Stimulated activated CD4-positive, alpha-beta T cell treated with anti-CD3 and anti-CD28 coated beads, Interleukin-12 subunit alpha, Interleukin-12 subunit beta, amount 100 ng/mL, for 24 hours (primary cell): ENCODE measurements at regions not wholly inside any gene's neighbourhood (a gene's known extent, or its start where the extent isn't known, plus 50 kb on each side); places are given as distances from the start of the nearest gene placed in this dataset.
"Not testable (repeated sequence)": the region's sequence is repeated elsewhere in the genome, so short reads cannot be mapped to it uniquely, and the experiment has no call there.

Experiments
- DNase-seq, 2 experiments: peaks; one replicate each; pipeline ENCODE4 v3.0.0-alpha.2; 2020; ENCODE audit warnings: low read depth in 2 of 2

GRCh38 chr14:43872752-43873655, 634.1 kb downstream of the FSCB start:
- DNase-seq, result no peak

- DNase-seq, result no peak
Measured at GRCh38 chr14:43872222-43872621, 634.9 kb downstream of the FSCB start.

- no peak for DNase-seq
Measured at GRCh38 chr14:43858981-43859380, 648.1 kb downstream of the FSCB start.

GRCh38 chr14:43855556-43855955, 651.5 kb downstream of the FSCB start:
- no peak for DNase-seq

- DNase-seq, result no peak
Measured at GRCh38 chr14:43853541-43853940, 653.5 kb downstream of the FSCB start.

- DNase-seq, result no peak
Measured at GRCh38 chr14:43803076-43803689, 703.9 kb downstream of the FSCB start.

- DNase-seq, result no peak
Measured at GRCh38 chr14:43795600-43796228, 711.4 kb downstream of the FSCB start.

GRCh38 chr14:43793579-43793978, 713.5 kb downstream of the FSCB start:
- DNase-seq, result no peak

- no peak for DNase-seq
Measured at GRCh38 chr14:43792980-43793379, 714.1 kb downstream of the FSCB start.

GRCh38 chr14:43790681-43791080, 716.4 kb downstream of the FSCB start:
- DNase-seq, result no peak

- DNase-seq, result no peak
Measured at GRCh38 chr14:43789458-43789857, 717.6 kb downstream of the FSCB start.

GRCh38 chr14:43786066-43786762, 720.9 kb downstream of the FSCB start:
- DNase-seq, result no peak

GRCh38 chr14:43784432-43784831, 722.7 kb downstream of the FSCB start:
- not testable (repeated sequence) for DNase-seq

- DNase-seq, result no peak
Measured at GRCh38 chr14:43778937-43779639, 728.0 kb downstream of the FSCB start.

- no peak for DNase-seq
Measured at GRCh38 chr14:43778570-43778936, 728.5 kb downstream of the FSCB start.

- no peak for DNase-seq
Measured at GRCh38 chr14:43765474-43765873, 741.6 kb downstream of the FSCB start.

GRCh38 chr14:43764433-43764832, 742.6 kb downstream of the FSCB start:
- no peak for DNase-seq

GRCh38 chr14:43755707-43756106, 751.4 kb downstream of the FSCB start:
- DNase-seq, result no peak

GRCh38 chr14:43754838-43755237, 752.2 kb downstream of the FSCB start:
- no peak for DNase-seq

GRCh38 chr14:43745746-43746145, 761.3 kb downstream of the FSCB start:
- no peak for DNase-seq

- DNase-seq, result no peak
Measured at GRCh38 chr14:43735932-43736331, 771.2 kb downstream of the FSCB start.

GRCh38 chr14:43729143-43729542, 777.9 kb downstream of the FSCB start:
- DNase-seq, result no peak
